ENCODE measurements at regions not wholly inside any gene's neighbourhood (a gene's known extent, or its start where the extent isn't known, plus 50 kb on each side); places are given as distances from the start of the nearest gene placed in this dataset.

DNA sequence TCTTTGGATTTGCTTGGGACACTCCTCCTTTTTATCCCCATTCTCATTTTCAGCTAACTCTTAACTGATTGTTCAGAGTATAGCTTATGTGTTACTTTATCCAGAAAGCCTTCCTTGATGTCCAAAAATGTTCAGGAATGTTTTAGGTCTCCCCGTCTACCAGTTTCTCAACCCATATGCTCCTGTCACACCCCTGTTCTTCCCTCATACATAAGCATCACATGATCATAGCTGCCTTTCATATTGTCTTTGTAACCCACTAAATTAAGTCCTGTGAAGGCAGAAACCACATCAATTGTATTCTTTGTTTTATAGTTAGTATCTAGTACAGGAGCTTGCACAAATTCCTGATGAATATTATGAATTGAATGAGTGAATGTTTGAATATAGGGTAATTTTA, 321.9 kb upstream of the ACTBL2 start:
- TF ChIP-seq EZH2 (IDR thresholded peaks at IDR 0.05) (no peak), POLR2AphosphoS5 (IDR thresholded peaks at IDR 0.05; ENCODE audit: borderline replicate concordance, low read depth, low read length) (no peak), FOXP2 (optimal IDR thresholded peaks at IDR 0.05; ENCODE audit: control extremely low read depth, extremely low read length, insufficient read depth) (no peak)

All from SK-N-MC (cell line).